Activated CD4-positive, alpha-beta T cell treated with anti-CD3 and anti-CD28 coated beads for 48 hours (primary cell): ENCODE measurements at regions not wholly inside any gene's neighbourhood (a gene's known extent, or its start where the extent isn't known, plus 50 kb on each side); places are given as distances from the start of the nearest gene placed in this dataset.
"Not testable (repeated sequence)": the region's sequence is repeated elsewhere in the genome, so short reads cannot be mapped to it uniquely, and the experiment has no call there.

Experiments
- DNase-seq: peaks from one replicate; pipeline ENCODE4 v3.0.0-alpha.2; 2020

- DNase-seq = no peak
These were observed 786.8 kb upstream of the FBXO33 start for GRCh38 chr14:40219032-40219431.

- DNase-seq = no peak
These were observed 786.2 kb upstream of the FBXO33 start for GRCh38 chr14:40218282-40218941.

GRCh38 chr14:40216976-40217375, 784.7 kb upstream of the FBXO33 start:
- DNase-seq = no peak

- DNase-seq = not testable (repeated sequence)
These were observed 784.2 kb upstream of the FBXO33 start for GRCh38 chr14:40216408-40216807.

GRCh38 chr14:40213701-40214100, 781.5 kb upstream of the FBXO33 start:
- DNase-seq = no peak

- no peak for DNase-seq
These were observed 772.4 kb upstream of the FBXO33 start for GRCh38 chr14:40204441-40205175.

GRCh38 chr14:40199101-40199500, 766.9 kb upstream of the FBXO33 start:
- DNase-seq = no peak

GRCh38 chr14:40197344-40197743, 765.1 kb upstream of the FBXO33 start:
- no peak for DNase-seq

GRCh38 chr14:40188006-40188405, 755.8 kb upstream of the FBXO33 start:
- DNase-seq = no peak

- DNase-seq = no peak
These were observed 731.9 kb upstream of the FBXO33 start for GRCh38 chr14:40164083-40164482.

GRCh38 chr14:40139657-40140056, 707.4 kb upstream of the FBXO33 start:
- no peak for DNase-seq

- DNase-seq = no peak
These were observed 701.2 kb upstream of the FBXO33 start for GRCh38 chr14:40133463-40133862.

GRCh38 chr14:40129159-40129558, 696.9 kb upstream of the FBXO33 start:
- no peak for DNase-seq

GRCh38 chr14:40123816-40124215, 691.6 kb upstream of the FBXO33 start:
- DNase-seq = no peak

GRCh38 chr14:40122968-40123648, 690.9 kb upstream of the FBXO33 start:
- no peak for DNase-seq

GRCh38 chr14:40119765-40120164, 687.5 kb upstream of the FBXO33 start:
- DNase-seq = no peak

- no peak for DNase-seq
These were observed 687.1 kb upstream of the FBXO33 start for GRCh38 chr14:40119321-40119720.

- DNase-seq = no peak
These were observed 683.4 kb upstream of the FBXO33 start for GRCh38 chr14:40115583-40115982.

GRCh38 chr14:40113671-40114070, 681.4 kb upstream of the FBXO33 start:
- no peak for DNase-seq

- no peak for DNase-seq
These were observed 668.4 kb upstream of the FBXO33 start for GRCh38 chr14:40100544-40101196.

- DNase-seq = no peak
These were observed 667.1 kb upstream of the FBXO33 start for GRCh38 chr14:40099316-40099715.

GRCh38 chr14:40098468-40098867, 666.2 kb upstream of the FBXO33 start:
- DNase-seq = no peak

GRCh38 chr14:40096968-40097367, 664.7 kb upstream of the FBXO33 start:
- no peak for DNase-seq

- no peak for DNase-seq
These were observed 661.6 kb upstream of the FBXO33 start for GRCh38 chr14:40093800-40094199.
